ENCODE measurements at regions not wholly inside any gene's neighbourhood (a gene's known extent, or its start where the extent isn't known, plus 50 kb on each side); places are given as distances from the start of the nearest gene placed in this dataset.

GRCh38 chr2:49296107-49296867, 142.0 kb upstream of the FSHR start:
- ChIA-PET POLR2A (no interaction called here), CTCF (no interaction called here)
- no peaks in the 10 kb centered on the region for H3K27me3 Mint-ChIP-seq (ENCODE audit: insufficient read depth, unreplicated experiment)
- no peaks in the 10 kb centered on the region for H3K27me3 ChIP-seq (replicated peaks; ENCODE audit: control insufficient read depth, insufficient read depth, low read length)
- H3K36me3 ChIP-seq (ENCODE audit: control insufficient read depth, insufficient read depth, low read length) = no peaks in the 10 kb centered on the region
- intact Hi-C loops (cut with micrococcal nuclease; ENCODE audit: unreplicated experiment) = no loop called here
- H3K4me1 Mint-ChIP-seq (ENCODE audit: low read depth, unreplicated experiment) = no peaks in the 10 kb centered on the region
- DNase-seq = no peak
- H3K27ac Mint-ChIP-seq (ENCODE audit: unreplicated experiment) = no peak overlapping the region
- TF ChIP-seq CTCF (IDR thresholded peaks at IDR 0.05; ENCODE audit: insufficient read depth in 1 of 2, low read depth in 1 of 2, low read length in 1 of 2, severe bottlenecking in 1 of 2, unreplicated experiment in 1 of 2) = no peak
- no peaks in the 10 kb centered on the region for H3K36me3 Mint-ChIP-seq (ENCODE audit: insufficient read depth, unreplicated experiment)
- H3K9me3 ChIP-seq = no peaks in the 10 kb centered on the region
- H3K4me1 ChIP-seq = no peaks in the 10 kb centered on the region
- H3K4me3 ChIP-seq (ENCODE audit: low read depth, low read length) = no peak overlapping the region
- no TSS peak for BruUV-seq (replicated peaks)
- no peak overlapping the region for H3K4me3 Mint-ChIP-seq (ENCODE audit: unreplicated experiment)
- peaks cover 10% of the 10 kb centered on the region for H3K9me3 Mint-ChIP-seq (ENCODE audit: unreplicated experiment)

- Mint-ChIP-seq H3K27me3 (ENCODE audit: insufficient read depth, unreplicated experiment) (no peaks in the 10 kb centered on the region), H3K27ac (ENCODE audit: unreplicated experiment) (no peak overlapping the region), H3K4me1 (ENCODE audit: low read depth, unreplicated experiment) (no peaks in the 10 kb centered on the region), H3K36me3 (ENCODE audit: insufficient read depth, unreplicated experiment) (no peaks in the 10 kb centered on the region), H3K9me3 (ENCODE audit: unreplicated experiment) (peaks cover under 1% of the 10 kb centered on the region), H3K4me3 (ENCODE audit: unreplicated experiment) (no peak overlapping the region)
- no peaks in the 10 kb centered on the region for H3K27me3 ChIP-seq (replicated peaks; ENCODE audit: control insufficient read depth, insufficient read depth, low read length)
- H3K36me3 ChIP-seq (ENCODE audit: control insufficient read depth, insufficient read depth, low read length) = no peaks in the 10 kb centered on the region
- TF ChIP-seq CTCF (IDR thresholded peaks at IDR 0.05; ENCODE audit: insufficient read depth in 1 of 2, low read depth in 1 of 2, low read length in 1 of 2, severe bottlenecking in 1 of 2, unreplicated experiment in 1 of 2) = no peak
- no peaks in the 10 kb centered on the region for H3K4me1 ChIP-seq
- ChIA-PET POLR2A (no interaction called here), CTCF (no interaction called here)
- BruUV-seq (replicated peaks) = no TSS peak
- no peak overlapping the region for H3K4me3 ChIP-seq (ENCODE audit: low read depth, low read length)
- intact Hi-C loops (cut with micrococcal nuclease; ENCODE audit: unreplicated experiment) = no loop called here
- H3K9me3 ChIP-seq = no peaks in the 10 kb centered on the region
- DNase-seq = no peak
Measured at GRCh38 chr2:49294225-49294624, 139.9 kb upstream of the FSHR start.

- ChIA-PET CTCF (no interaction called here), POLR2A (no interaction called here)
- Mint-ChIP-seq H3K36me3 (ENCODE audit: insufficient read depth, unreplicated experiment) (no peaks in the 10 kb centered on the region), H3K27me3 (ENCODE audit: insufficient read depth, unreplicated experiment) (peaks cover 3% of the 10 kb centered on the region), H3K4me1 (ENCODE audit: low read depth, unreplicated experiment) (no peaks in the 10 kb centered on the region), H3K9me3 (ENCODE audit: unreplicated experiment) (no peaks in the 10 kb centered on the region), H3K27ac (ENCODE audit: unreplicated experiment) (no peak overlapping the region), H3K4me3 (ENCODE audit: unreplicated experiment) (no peak overlapping the region)
- Histone ChIP-seq H3K27me3 (replicated peaks; ENCODE audit: control insufficient read depth, insufficient read depth, low read length) (no peaks in the 10 kb centered on the region), H3K4me1 (no peaks in the 10 kb centered on the region), H3K9me3 (no peaks in the 10 kb centered on the region), H3K36me3 (ENCODE audit: control insufficient read depth, insufficient read depth, low read length) (no peaks in the 10 kb centered on the region), H3K4me3 (ENCODE audit: low read depth, low read length) (no peak overlapping the region)
- BruUV-seq (replicated peaks) = no TSS peak
- intact Hi-C loops (cut with micrococcal nuclease; ENCODE audit: unreplicated experiment) = loop anchor here (2.0 kb wide), 1 partner anchor 199 kb away; no protein-coding TSS in a partner anchor
- no peak for TF ChIP-seq CTCF (IDR thresholded peaks at IDR 0.05; ENCODE audit: insufficient read depth in 1 of 2, low read depth in 1 of 2, low read length in 1 of 2, severe bottlenecking in 1 of 2, unreplicated experiment in 1 of 2)
- no peak for DNase-seq
Measured at GRCh38 chr2:49291619-49292018, 137.3 kb upstream of the FSHR start.
